ENCODE measurements at regions not wholly inside any gene's neighbourhood (a gene's known extent, or its start where the extent isn't known, plus 50 kb on each side); places are given as distances from the start of the nearest gene placed in this dataset.

GRCh38 chr2:37838541-37839167 is 86.4 kb upstream of the RMDN2 start:
- 85 to 89% (median 86%) methylated on average over 7 of the region's 7 CpGs for WGBS, 3 donors
- no peak for DNase-seq
- Histone ChIP-seq H3K9me3 (no peaks in the 10 kb centered on the region), H3K36me3 (no peaks in the 10 kb centered on the region), H3K27me3 (no peaks in the 10 kb centered on the region), H3K4me3 (no peak overlapping the region), H3K4me1 (ENCODE audit: insufficient read depth) (no peaks in the 10 kb centered on the region), H3K27ac (no peak overlapping the region)
- intact Hi-C loops (cut with DNase I), result loop anchor here in 2 of 4 donors (5.0 to 10.0 kb wide), 3 partner anchors 34 to 426 kb away; no protein-coding TSS in a partner anchor
- TF ChIP-seq EP300 (IDR thresholded peaks at IDR 0.05) (no peak), CTCF (IDR thresholded peaks at IDR 0.05) (no peak), POLR2A (IDR thresholded peaks at IDR 0.05) (no peak)

- Histone ChIP-seq H3K9me3 (no peaks in the 10 kb centered on the region), H3K4me1 (ENCODE audit: insufficient read depth) (no peaks in the 10 kb centered on the region), H3K4me3 (no peak overlapping the region), H3K27ac (no peak overlapping the region), H3K36me3 (no peaks in the 10 kb centered on the region), H3K27me3 (no peaks in the 10 kb centered on the region)
- WGBS, 3 donors, result 81 to 87% (median 86%) methylated on average over 3 of the region's 3 CpGs
- TF ChIP-seq POLR2A (IDR thresholded peaks at IDR 0.05), result no peak
- no peak for TF ChIP-seq EP300 (IDR thresholded peaks at IDR 0.05)
- TF ChIP-seq CTCF (IDR thresholded peaks at IDR 0.05), result no peak
- intact Hi-C loops (cut with DNase I), result loop anchor here in 2 of 4 donors (5.0 to 10.0 kb wide), 3 partner anchors 32 to 428 kb away; no protein-coding TSS in a partner anchor
- DNase-seq, result no peak
These were observed 85.1 kb upstream of the RMDN2 start for GRCh38 chr2:37839991-37840390.

GRCh38 chr2:37842732-37843440 is 82.2 kb upstream of the RMDN2 start:
- no peak overlapping the region for H3K4me3 ChIP-seq
- no peak for TF ChIP-seq EP300 (IDR thresholded peaks at IDR 0.05)
- no peak for TF ChIP-seq CTCF (IDR thresholded peaks at IDR 0.05)
- no peak for TF ChIP-seq POLR2A (IDR thresholded peaks at IDR 0.05)
- H3K27ac ChIP-seq, result no peak overlapping the region
- no peaks in the 10 kb centered on the region for H3K36me3 ChIP-seq
- no peaks in the 10 kb centered on the region for H3K9me3 ChIP-seq
- no peaks in the 10 kb centered on the region for H3K27me3 ChIP-seq
- DNase-seq, result no peak
- intact Hi-C loops (cut with DNase I), result no loop called here
- H3K4me1 ChIP-seq (ENCODE audit: insufficient read depth), result no peaks in the 10 kb centered on the region

- Histone ChIP-seq H3K4me1 (ENCODE audit: insufficient read depth) (no peaks in the 10 kb centered on the region), H3K27ac (no peak overlapping the region), H3K9me3 (no peaks in the 10 kb centered on the region), H3K36me3 (no peaks in the 10 kb centered on the region), H3K27me3 (no peaks in the 10 kb centered on the region), H3K4me3 (no peak overlapping the region)
- WGBS, 3 donors, result 0% methylated on average over 1 of the region's 1 CpG
- DNase-seq, result no peak
- TF ChIP-seq EP300 (IDR thresholded peaks at IDR 0.05) (no peak), CTCF (IDR thresholded peaks at IDR 0.05) (no peak), POLR2A (IDR thresholded peaks at IDR 0.05) (no peak)
- intact Hi-C loops (cut with DNase I), result no loop called here
These were observed 81.5 kb upstream of the RMDN2 start for GRCh38 chr2:37843556-37843955.

Measured in ovary (tissue), 7 donors.